HK-2 (cell line): ENCODE measurements at regions not wholly inside any gene's neighbourhood (a gene's known extent, or its start where the extent isn't known, plus 50 kb on each side); places are given as distances from the start of the nearest gene placed in this dataset.
A peak's percentile ranks its signal among the peaks of the same experiment; 100 is the strongest.

ENCODE experiments used
- DNase-seq: peaks from one replicate; pipeline ENCODE4 v3.0.0-alpha.2; 2018; ENCODE audit not compliant: unreplicated experiment

- no peak for DNase-seq
These were observed 476.5 kb downstream of the PTPRU start for GRCh38 chr1:29712801-29713200.

- no peak for DNase-seq
These were observed 475.9 kb downstream of the PTPRU start for GRCh38 chr1:29712284-29712651.

GRCh38 chr1:29711582-29712283, 475.4 kb downstream of the PTPRU start:
- peak; percentile 65 for DNase-seq

- peak; percentile 47 for DNase-seq
These were observed 473.5 kb downstream of the PTPRU start for GRCh38 chr1:29709704-29710280.

GRCh38 chr1:29708796-29709703, 472.7 kb downstream of the PTPRU start:
- peak; percentile 64 for DNase-seq

GRCh38 chr1:29708381-29708780, 472.1 kb downstream of the PTPRU start:
- DNase-seq: peak; percentile 8

GRCh38 chr1:29707796-29708195, 471.5 kb downstream of the PTPRU start:
- no peak for DNase-seq

GRCh38 chr1:29706936-29707335, 470.6 kb downstream of the PTPRU start:
- no peak for DNase-seq

GRCh38 chr1:29704430-29704829, 468.1 kb downstream of the PTPRU start:
- no peak for DNase-seq

- DNase-seq: peak; percentile 10
These were observed 467.5 kb downstream of the PTPRU start for GRCh38 chr1:29703596-29704370.

- DNase-seq: no peak
These were observed 464.2 kb downstream of the PTPRU start for GRCh38 chr1:29700491-29700890.

- DNase-seq: no peak
These were observed 462.3 kb downstream of the PTPRU start for GRCh38 chr1:29698626-29699025.

- DNase-seq: peak; percentile 38
These were observed 461.7 kb downstream of the PTPRU start for GRCh38 chr1:29698033-29698432.

GRCh38 chr1:29697391-29697780, 461.1 kb downstream of the PTPRU start:
- DNase-seq: no peak

- no peak for DNase-seq
These were observed 460.5 kb downstream of the PTPRU start for GRCh38 chr1:29696656-29697390.

GRCh38 chr1:29695803-29696202, 459.5 kb downstream of the PTPRU start:
- DNase-seq: no peak

GRCh38 chr1:29695036-29695435, 458.7 kb downstream of the PTPRU start:
- DNase-seq: no peak

GRCh38 chr1:29691499-29691898, 455.2 kb downstream of the PTPRU start:
- no peak for DNase-seq

- no peak for DNase-seq
These were observed 453.8 kb downstream of the PTPRU start for GRCh38 chr1:29690156-29690555.

GRCh38 chr1:29689372-29690030, 453.2 kb downstream of the PTPRU start:
- DNase-seq: no peak
